ENCODE measurements at regions not wholly inside any gene's neighbourhood (a gene's known extent, or its start where the extent isn't known, plus 50 kb on each side); places are given as distances from the start of the nearest gene placed in this dataset.

DNA sequence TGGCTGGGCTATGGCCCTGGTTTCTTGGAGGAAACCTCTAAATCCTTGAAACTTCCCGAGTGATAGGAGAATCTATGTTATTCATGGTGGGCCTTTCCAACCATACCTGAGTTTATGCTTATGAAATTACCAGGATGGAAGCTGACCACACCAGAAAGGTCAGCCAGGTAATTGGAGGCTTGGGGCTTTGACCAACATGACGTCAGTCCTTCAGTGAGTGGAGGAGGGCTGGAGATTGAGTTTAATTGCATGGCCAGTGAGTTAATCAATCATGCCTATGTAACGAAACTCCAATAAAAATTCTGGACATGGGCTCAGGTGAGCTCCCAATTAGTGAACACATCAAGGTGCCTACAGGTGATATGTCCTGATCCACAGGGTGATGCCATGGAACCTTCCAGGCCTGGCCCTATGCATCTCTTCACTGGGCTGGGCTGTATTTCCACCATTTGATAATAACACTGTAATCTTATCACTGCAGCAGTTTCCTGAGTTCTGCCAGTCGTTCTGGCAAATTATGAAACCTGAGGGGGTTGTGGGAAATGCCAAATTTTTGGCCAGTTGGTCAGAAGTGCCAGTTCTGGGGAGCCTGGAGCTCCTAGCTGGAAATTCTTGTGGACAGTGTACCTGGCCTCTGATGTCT lies 106.5 kb downstream of the CDH26 start:
- POLR2A ChIA-PET = no interaction called here
- CTCF ChIA-PET = no interaction called here
- TF ChIP-seq, protein P1, sequence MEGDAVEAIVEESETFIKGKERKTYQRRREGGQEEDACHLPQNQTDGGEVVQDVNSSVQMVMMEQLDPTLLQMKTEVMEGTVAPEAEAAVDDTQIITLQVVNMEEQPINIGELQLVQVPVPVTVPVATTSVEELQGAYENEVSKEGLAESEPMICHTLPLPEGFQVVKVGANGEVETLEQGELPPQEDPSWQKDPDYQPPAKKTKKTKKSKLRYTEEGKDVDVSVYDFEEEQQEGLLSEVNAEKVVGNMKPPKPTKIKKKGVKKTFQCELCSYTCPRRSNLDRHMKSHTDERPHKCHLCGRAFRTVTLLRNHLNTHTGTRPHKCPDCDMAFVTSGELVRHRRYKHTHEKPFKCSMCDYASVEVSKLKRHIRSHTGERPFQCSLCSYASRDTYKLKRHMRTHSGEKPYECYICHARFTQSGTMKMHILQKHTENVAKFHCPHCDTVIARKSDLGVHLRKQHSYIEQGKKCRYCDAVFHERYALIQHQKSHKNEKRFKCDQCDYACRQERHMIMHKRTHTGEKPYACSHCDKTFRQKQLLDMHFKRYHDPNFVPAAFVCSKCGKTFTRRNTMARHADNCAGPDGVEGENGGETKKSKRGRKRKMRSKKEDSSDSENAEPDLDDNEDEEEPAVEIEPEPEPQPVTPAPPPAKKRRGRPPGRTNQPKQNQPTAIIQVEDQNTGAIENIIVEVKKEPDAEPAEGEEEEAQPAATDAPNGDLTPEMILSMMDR (IDR thresholded peaks at IDR 0.05; ENCODE audit: control extremely low read depth, extremely low read depth, low read depth, missing control alignments) = no peak
- DNase-seq (ENCODE audit: extremely low spot score) = no peak

GRCh38 chr20:60065741-60066437 lies 107.7 kb downstream of the CDH26 start:
- no peak for DNase-seq (ENCODE audit: extremely low spot score)
- TF ChIP-seq, protein P1 (IDR thresholded peaks at IDR 0.05; ENCODE audit: control extremely low read depth, extremely low read depth, low read depth, missing control alignments) = no peak
- POLR2A ChIA-PET = no interaction called here
- CTCF ChIA-PET = no interaction called here

- POLR2A ChIA-PET = no interaction called here
- TF ChIP-seq, protein P1 (IDR thresholded peaks at IDR 0.05; ENCODE audit: control extremely low read depth, extremely low read depth, low read depth, missing control alignments) = no peak
- no peak for DNase-seq (ENCODE audit: extremely low spot score)
- CTCF ChIA-PET = interaction anchor here (0.9 kb wide), 1 partner anchor 9 kb away, joined by 3 read pairs; no protein-coding TSS in a partner anchor
Observed at GRCh38 chr20:60066438-60066823, 108.2 kb downstream of the CDH26 start.

- ChIA-PET CTCF (interaction anchor here (1.2 to 1.9 kb wide), 2 partner anchors 11 to 30 kb away, joined by 3 to 12 read pairs; no protein-coding TSS in a partner anchor), POLR2A (no interaction called here)
- DNase-seq (ENCODE audit: extremely low spot score) = no peak
- TF ChIP-seq, protein P1 (IDR thresholded peaks at IDR 0.05; ENCODE audit: control extremely low read depth, extremely low read depth, low read depth, missing control alignments) = no peak
Observed at GRCh38 chr20:60068509-60068908, 110.3 kb downstream of the CDH26 start.

- no peak for DNase-seq (ENCODE audit: extremely low spot score)
- CTCF ChIA-PET = interaction anchor here (1.1 to 1.9 kb wide), 4 partner anchors 10 to 36 kb away, joined by 3 to 12 read pairs (median 4); no protein-coding TSS in a partner anchor
- POLR2A ChIA-PET = no interaction called here
- TF ChIP-seq, protein P1 (IDR thresholded peaks at IDR 0.05; ENCODE audit: control extremely low read depth, extremely low read depth, low read depth, missing control alignments) = no peak
Observed at GRCh38 chr20:60069656-60070055, 111.4 kb downstream of the CDH26 start.

GRCh38 chr20:60070791-60071190 lies 112.6 kb downstream of the CDH26 start:
- ChIA-PET CTCF (interaction anchor here (1.2 to 2.5 kb wide), 3 partner anchors 9 to 15 kb away, joined by 3 to 13 read pairs (median 4); no protein-coding TSS in a partner anchor), POLR2A (no interaction called here)
- no peak for DNase-seq (ENCODE audit: extremely low spot score)
- TF ChIP-seq, protein P1 (IDR thresholded peaks at IDR 0.05; ENCODE audit: control extremely low read depth, extremely low read depth, low read depth, missing control alignments) = no peak
